NAMALWA (cell line): ENCODE measurements at regions not wholly inside any gene's neighbourhood (a gene's known extent, or its start where the extent isn't known, plus 50 kb on each side); places are given as distances from the start of the nearest gene placed in this dataset.
A peak's percentile ranks its signal among the peaks of the same experiment; 100 is the strongest.

ENCODE experiments used
- DNase-seq: peaks from one replicate; pipeline ENCODE4 v3.0.0-alpha.2; 2015; ENCODE audit warnings: low spot score

- DNase-seq: no peak
These were observed 54.4 kb upstream of the C1orf174 start for GRCh38 chr1:3954170-3955169.

- DNase-seq: no peak
These were observed 55.2 kb upstream of the C1orf174 start for GRCh38 chr1:3955196-3955772.

- no peak for DNase-seq
These were observed 56.6 kb upstream of the C1orf174 start for GRCh38 chr1:3956527-3957170.

- no peak for DNase-seq
These were observed 59.3 kb upstream of the C1orf174 start for GRCh38 chr1:3959361-3959760.

- DNase-seq: no peak
These were observed 63.5 kb upstream of the C1orf174 start for GRCh38 chr1:3963554-3963953.

- DNase-seq: no peak
These were observed 65.6 kb upstream of the C1orf174 start for GRCh38 chr1:3965693-3966092.

GRCh38 chr1:3968851-3969250 is 68.8 kb upstream of the C1orf174 start:
- peak; percentile 16 for DNase-seq

GRCh38 chr1:3971981-3972380 is 71.9 kb upstream of the C1orf174 start:
- DNase-seq: no peak

GRCh38 chr1:3975903-3976630 is 76.0 kb upstream of the C1orf174 start:
- DNase-seq: no peak

- no peak for DNase-seq
These were observed 76.7 kb upstream of the C1orf174 start for GRCh38 chr1:3976821-3977220.

GRCh38 chr1:3978196-3978989 is 78.3 kb upstream of the C1orf174 start:
- no peak for DNase-seq

- DNase-seq: no peak
These were observed 78.9 kb upstream of the C1orf174 start for GRCh38 chr1:3978990-3979325.

GRCh38 chr1:3981261-3981660 is 81.2 kb upstream of the C1orf174 start:
- no peak for DNase-seq

GRCh38 chr1:3981746-3982505 is 81.9 kb upstream of the C1orf174 start:
- DNase-seq: no peak

- no peak for DNase-seq
These were observed 83.1 kb upstream of the C1orf174 start for GRCh38 chr1:3983181-3983580.

GRCh38 chr1:3984586-3984985 is 84.5 kb upstream of the C1orf174 start:
- no peak for DNase-seq

- no peak for DNase-seq
These were observed 86.7 kb upstream of the C1orf174 start for GRCh38 chr1:3986686-3987218.

GRCh38 chr1:3987669-3988235 is 87.7 kb upstream of the C1orf174 start:
- peak; percentile 13 for DNase-seq

GRCh38 chr1:3988431-3988830 is 88.4 kb upstream of the C1orf174 start:
- DNase-seq: no peak

- no peak for DNase-seq
These were observed 89.4 kb upstream of the C1orf174 start for GRCh38 chr1:3989465-3989864.
